ENCODE measurements at regions not wholly inside any gene's neighbourhood (a gene's known extent, or its start where the extent isn't known, plus 50 kb on each side); places are given as distances from the start of the nearest gene placed in this dataset.
A peak's percentile ranks its signal among the peaks of the same experiment; 100 is the strongest.

DNA sequence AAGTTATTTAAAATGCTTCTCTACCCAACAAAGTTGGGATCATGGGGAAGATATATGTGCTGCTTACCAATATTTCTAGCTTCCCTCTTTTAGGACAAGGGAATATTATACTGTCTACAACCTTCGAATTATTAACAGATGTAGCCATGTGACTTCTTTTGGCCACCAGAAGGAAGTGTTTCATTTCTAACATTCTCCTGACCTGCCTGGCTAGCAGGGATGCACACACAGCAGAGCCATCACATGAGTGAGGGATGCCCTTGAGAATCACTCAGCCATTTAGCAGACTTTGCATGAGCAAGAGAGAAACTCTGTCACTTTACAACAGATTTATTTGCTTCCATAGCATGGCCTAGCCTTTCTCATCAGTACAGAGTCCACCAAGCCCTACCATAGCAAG, 230.7 kb upstream of the MARCKS start:
- H3K9me3 ChIP-seq (ENCODE audit: control insufficient read depth in 2 of 2, low read length in 2 of 2) = no peaks in the 10 kb centered on the region
- H3K36me3 ChIP-seq (ENCODE audit: control insufficient read depth in 2 of 2, insufficient read depth in 2 of 2, low read length in 2 of 2) = no peaks in the 10 kb centered on the region
- no peak overlapping the region for H3K4me3 ChIP-seq (ENCODE audit: low read length in 2 of 2)
- H3K27ac ChIP-seq (ENCODE audit: low read length) = no peak overlapping the region
- no peak overlapping the region for H3K9ac ChIP-seq (ENCODE audit: low read length in 2 of 2)
- no peaks in the 10 kb centered on the region for H3K27me3 ChIP-seq (ENCODE audit: control insufficient read depth in 1 of 2, insufficient read depth in 2 of 2, low read length in 2 of 2)
- peaks cover 1% of the 10 kb centered on the region for H3K4me1 ChIP-seq (ENCODE audit: control insufficient read depth, insufficient read depth, low read length)

- Histone ChIP-seq H3K36me3 (ENCODE audit: control insufficient read depth in 2 of 2, insufficient read depth in 2 of 2, low read length in 2 of 2) (no peaks in the 10 kb centered on the region), H3K9ac (ENCODE audit: low read length in 2 of 2) (no peak overlapping the region), H3K27ac (ENCODE audit: low read length) (no peak overlapping the region), H3K9me3 (ENCODE audit: control insufficient read depth in 2 of 2, low read length in 2 of 2) (no peaks in the 10 kb centered on the region), H3K27me3 (ENCODE audit: control insufficient read depth in 1 of 2, insufficient read depth in 2 of 2, low read length in 2 of 2) (no peaks in the 10 kb centered on the region), H3K4me3 (ENCODE audit: low read length in 2 of 2) (no peak overlapping the region), H3K4me1 (ENCODE audit: control insufficient read depth, insufficient read depth, low read length) (peaks cover 3% of the 10 kb centered on the region)
Measured at GRCh38 chr6:113627480-113627879, 229.7 kb upstream of the MARCKS start.

- H3K9ac ChIP-seq (ENCODE audit: low read length in 2 of 2) = no peak overlapping the region
- H3K27me3 ChIP-seq (ENCODE audit: control insufficient read depth in 1 of 2, insufficient read depth in 2 of 2, low read length in 2 of 2) = no peaks in the 10 kb centered on the region
- no peak overlapping the region for H3K4me3 ChIP-seq (ENCODE audit: low read length in 2 of 2)
- peaks cover 3% of the 10 kb centered on the region for H3K4me1 ChIP-seq (ENCODE audit: control insufficient read depth, insufficient read depth, low read length)
- no peak overlapping the region for H3K27ac ChIP-seq (ENCODE audit: low read length)
- H3K36me3 ChIP-seq (ENCODE audit: control insufficient read depth in 2 of 2, insufficient read depth in 2 of 2, low read length in 2 of 2) = no peaks in the 10 kb centered on the region
- no peaks in the 10 kb centered on the region for H3K9me3 ChIP-seq (ENCODE audit: control insufficient read depth in 2 of 2, low read length in 2 of 2)
Measured at GRCh38 chr6:113629256-113629655, 227.9 kb upstream of the MARCKS start.

- Histone ChIP-seq H3K9me3 (ENCODE audit: control insufficient read depth in 2 of 2, low read length in 2 of 2) (no peaks in the 10 kb centered on the region), H3K27me3 (ENCODE audit: control insufficient read depth in 1 of 2, insufficient read depth in 2 of 2, low read length in 2 of 2) (no peaks in the 10 kb centered on the region), H3K27ac (ENCODE audit: low read length) (no peak overlapping the region), H3K9ac (ENCODE audit: low read length in 2 of 2) (no peak overlapping the region), H3K4me3 (ENCODE audit: low read length in 2 of 2) (no peak overlapping the region), H3K36me3 (ENCODE audit: control insufficient read depth in 2 of 2, insufficient read depth in 2 of 2, low read length in 2 of 2) (no peaks in the 10 kb centered on the region), H3K4me1 (ENCODE audit: control insufficient read depth, insufficient read depth, low read length) (peaks cover 3% of the 10 kb centered on the region)
Measured at GRCh38 chr6:113629975-113630737, 227.0 kb upstream of the MARCKS start.

DNA sequence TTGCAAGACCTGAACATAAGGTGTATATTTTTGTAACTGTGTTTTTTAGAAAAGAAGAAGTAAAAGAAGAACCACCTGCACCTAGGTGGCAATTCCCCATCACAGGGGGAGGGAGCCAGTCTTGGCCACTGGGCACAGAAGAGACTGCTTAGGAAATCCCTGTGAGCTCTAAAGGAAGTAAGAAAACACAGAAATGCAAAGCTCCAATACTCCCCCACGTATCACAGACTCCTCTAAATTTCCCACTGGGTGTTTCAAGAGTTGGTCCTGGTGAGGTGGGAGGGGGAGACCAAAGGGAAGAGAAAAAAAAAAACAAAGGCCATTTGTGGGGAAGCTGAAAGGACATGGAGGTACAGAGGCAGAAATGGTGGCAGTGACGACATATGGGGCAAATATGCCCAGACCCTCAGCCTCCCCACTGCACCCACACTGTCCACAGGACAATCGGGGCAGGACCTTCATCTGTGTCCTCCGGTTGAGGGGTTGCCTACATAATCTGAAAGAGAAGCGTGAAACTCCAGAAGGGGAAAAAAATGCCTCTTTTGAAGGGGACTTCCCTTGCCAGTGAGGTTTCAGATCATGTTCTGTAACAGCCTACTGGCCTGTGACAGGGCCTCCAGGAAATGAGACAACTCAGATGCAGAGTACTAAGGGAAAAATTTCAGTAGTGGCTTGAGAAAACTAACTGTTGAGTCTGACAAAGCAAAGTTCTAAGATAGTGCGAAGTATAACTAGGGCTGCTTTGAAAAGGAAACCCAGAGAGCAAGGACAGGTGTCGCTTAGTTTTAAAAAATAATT, 226.2 kb upstream of the MARCKS start:
- Histone ChIP-seq H3K9ac (ENCODE audit: low read length in 2 of 2) (peak overlapping the region in 1 of 2 donors; percentile 39), H3K4me3 (ENCODE audit: low read length in 2 of 2) (no peak overlapping the region), H3K27me3 (ENCODE audit: control insufficient read depth in 1 of 2, insufficient read depth in 2 of 2, low read length in 2 of 2) (no peaks in the 10 kb centered on the region), H3K9me3 (ENCODE audit: control insufficient read depth in 2 of 2, low read length in 2 of 2) (no peaks in the 10 kb centered on the region), H3K36me3 (ENCODE audit: control insufficient read depth in 2 of 2, insufficient read depth in 2 of 2, low read length in 2 of 2) (no peaks in the 10 kb centered on the region), H3K4me1 (ENCODE audit: control insufficient read depth, insufficient read depth, low read length) (peaks cover 3% of the 10 kb centered on the region), H3K27ac (ENCODE audit: low read length) (peak overlapping the region; percentile 18)

DNA sequence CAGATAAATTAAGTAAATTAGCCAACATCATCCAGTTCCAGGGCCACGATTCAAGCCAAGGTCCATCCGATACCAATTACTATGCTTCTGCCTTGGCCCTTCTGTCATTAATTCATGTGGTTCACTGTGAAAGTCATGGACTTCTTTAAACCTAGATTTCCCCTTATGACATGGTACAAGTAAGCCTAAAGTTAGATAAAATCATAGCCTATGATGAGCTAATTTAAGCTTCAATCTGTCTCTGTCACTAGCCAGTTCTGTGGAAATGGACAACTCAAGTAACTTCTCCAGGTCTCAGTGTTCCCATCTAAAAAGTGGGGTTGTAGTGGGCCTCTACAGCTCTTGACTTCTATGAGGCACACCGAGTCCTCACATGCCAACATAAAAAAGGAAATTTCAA, 225.5 kb upstream of the MARCKS start:
- Histone ChIP-seq H3K27ac (ENCODE audit: low read length) (no peak overlapping the region), H3K9ac (ENCODE audit: low read length in 2 of 2) (no peak overlapping the region), H3K4me1 (ENCODE audit: control insufficient read depth, insufficient read depth, low read length) (peaks cover 3% of the 10 kb centered on the region), H3K36me3 (ENCODE audit: control insufficient read depth in 2 of 2, insufficient read depth in 2 of 2, low read length in 2 of 2) (no peaks in the 10 kb centered on the region), H3K4me3 (ENCODE audit: low read length in 2 of 2) (no peak overlapping the region), H3K9me3 (ENCODE audit: control insufficient read depth in 2 of 2, low read length in 2 of 2) (no peaks in the 10 kb centered on the region), H3K27me3 (ENCODE audit: control insufficient read depth in 1 of 2, insufficient read depth in 2 of 2, low read length in 2 of 2) (no peaks in the 10 kb centered on the region)

DNA sequence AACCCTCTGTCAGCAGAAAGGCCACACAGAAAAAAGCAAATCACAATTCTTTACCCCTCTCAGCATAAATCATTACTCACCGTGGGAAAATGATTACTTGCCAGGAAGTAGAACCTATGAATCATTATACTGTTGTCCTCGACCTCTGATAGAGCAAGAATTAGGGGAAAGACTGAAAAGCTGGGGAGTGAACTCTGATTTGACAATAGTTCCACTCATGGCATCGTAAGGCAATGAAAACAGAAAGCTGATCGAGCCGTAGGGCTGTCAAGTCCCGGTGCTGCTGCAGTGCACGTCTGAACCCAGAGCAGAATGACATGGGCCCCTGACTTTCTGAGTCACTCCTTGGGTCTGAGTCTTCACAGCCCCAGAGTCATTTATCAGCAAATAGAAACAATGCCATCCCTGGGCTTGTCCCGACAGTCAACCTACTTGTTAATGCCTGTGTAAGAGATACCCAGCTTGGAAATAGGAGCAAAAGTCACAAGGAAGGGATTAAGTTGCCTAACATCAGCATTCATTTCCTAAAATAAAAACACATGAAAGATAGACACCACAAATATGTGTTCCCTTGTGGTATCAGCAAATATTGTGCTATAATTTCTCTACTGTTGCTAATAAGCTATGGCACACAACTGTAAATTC, 224.8 kb upstream of the MARCKS start:
- Histone ChIP-seq H3K4me3 (ENCODE audit: low read length in 2 of 2) (peak overlapping the region; percentile 50 to 60), H3K9ac (ENCODE audit: low read length in 2 of 2) (no peak overlapping the region), H3K36me3 (ENCODE audit: control insufficient read depth in 2 of 2, insufficient read depth in 2 of 2, low read length in 2 of 2) (no peaks in the 10 kb centered on the region), H3K9me3 (ENCODE audit: control insufficient read depth in 2 of 2, low read length in 2 of 2) (no peaks in the 10 kb centered on the region), H3K4me1 (ENCODE audit: control insufficient read depth, insufficient read depth, low read length) (peaks cover 3% of the 10 kb centered on the region), H3K27ac (ENCODE audit: low read length) (no peak overlapping the region), H3K27me3 (ENCODE audit: control insufficient read depth in 1 of 2, insufficient read depth in 2 of 2, low read length in 2 of 2) (no peaks in the 10 kb centered on the region)

DNA sequence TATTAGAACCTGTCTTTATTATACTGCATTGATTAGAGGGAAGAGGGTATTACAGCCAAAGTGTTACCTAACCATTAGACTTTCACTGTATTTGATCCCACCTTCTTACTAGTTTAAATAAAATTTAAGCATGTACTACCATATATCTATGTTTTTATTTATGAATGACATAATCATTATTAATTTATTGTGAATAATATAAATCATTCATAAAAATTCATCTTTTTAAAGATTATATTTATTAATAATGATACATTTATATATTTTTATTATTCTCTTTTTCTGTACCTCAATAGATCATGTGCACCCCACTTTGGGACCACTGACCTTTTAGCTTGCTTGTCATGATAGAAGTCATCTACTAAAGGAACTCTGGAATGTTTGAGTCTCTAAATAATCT, 223.5 kb upstream of the MARCKS start:
- no peak overlapping the region for H3K9ac ChIP-seq (ENCODE audit: low read length in 2 of 2)
- no peaks in the 10 kb centered on the region for H3K9me3 ChIP-seq (ENCODE audit: control insufficient read depth in 2 of 2, low read length in 2 of 2)
- H3K4me3 ChIP-seq (ENCODE audit: low read length in 2 of 2) = no peak overlapping the region
- H3K27me3 ChIP-seq (ENCODE audit: control insufficient read depth in 1 of 2, insufficient read depth in 2 of 2, low read length in 2 of 2) = no peaks in the 10 kb centered on the region
- no peaks in the 10 kb centered on the region for H3K36me3 ChIP-seq (ENCODE audit: control insufficient read depth in 2 of 2, insufficient read depth in 2 of 2, low read length in 2 of 2)
- H3K27ac ChIP-seq (ENCODE audit: low read length) = no peak overlapping the region
- H3K4me1 ChIP-seq (ENCODE audit: control insufficient read depth, insufficient read depth, low read length) = peaks cover 3% of the 10 kb centered on the region

- no peak overlapping the region for H3K9ac ChIP-seq (ENCODE audit: low read length in 2 of 2)
- H3K4me1 ChIP-seq (ENCODE audit: control insufficient read depth, insufficient read depth, low read length) = peaks cover 3% of the 10 kb centered on the region
- no peaks in the 10 kb centered on the region for H3K9me3 ChIP-seq (ENCODE audit: control insufficient read depth in 2 of 2, low read length in 2 of 2)
- H3K36me3 ChIP-seq (ENCODE audit: control insufficient read depth in 2 of 2, insufficient read depth in 2 of 2, low read length in 2 of 2) = no peaks in the 10 kb centered on the region
- H3K27me3 ChIP-seq (ENCODE audit: control insufficient read depth in 1 of 2, insufficient read depth in 2 of 2, low read length in 2 of 2) = no peaks in the 10 kb centered on the region
- H3K4me3 ChIP-seq (ENCODE audit: low read length in 2 of 2) = no peak overlapping the region
- H3K27ac ChIP-seq (ENCODE audit: low read length) = no peak overlapping the region
Measured at GRCh38 chr6:113634352-113635163, 222.6 kb upstream of the MARCKS start.

GRCh38 chr6:113635222-113635986, 221.7 kb upstream of the MARCKS start:
- H3K9me3 ChIP-seq (ENCODE audit: control insufficient read depth in 2 of 2, low read length in 2 of 2) = no peaks in the 10 kb centered on the region
- H3K36me3 ChIP-seq (ENCODE audit: control insufficient read depth in 2 of 2, insufficient read depth in 2 of 2, low read length in 2 of 2) = no peaks in the 10 kb centered on the region
- H3K27ac ChIP-seq (ENCODE audit: low read length) = no peak overlapping the region
- no peak overlapping the region for H3K9ac ChIP-seq (ENCODE audit: low read length in 2 of 2)
- no peaks in the 10 kb centered on the region for H3K27me3 ChIP-seq (ENCODE audit: control insufficient read depth in 1 of 2, insufficient read depth in 2 of 2, low read length in 2 of 2)
- no peak overlapping the region for H3K4me3 ChIP-seq (ENCODE audit: low read length in 2 of 2)
- peaks cover 3% of the 10 kb centered on the region for H3K4me1 ChIP-seq (ENCODE audit: control insufficient read depth, insufficient read depth, low read length)
